LoVo (cell line): ENCODE measurements at regions not wholly inside any gene's neighbourhood (a gene's known extent, or its start where the extent isn't known, plus 50 kb on each side); places are given as distances from the start of the nearest gene placed in this dataset.

ENCODE experiments used
- DNase-seq: peaks from one replicate; pipeline ENCODE4 v3.0.0-alpha.2; 2016; ENCODE audit warnings: low spot score

- no peak for DNase-seq
Observed at GRCh38 chr4:149121023-149121404, 678.8 kb upstream of the NR3C2 start.

GRCh38 chr4:149120331-149121022, 678.3 kb upstream of the NR3C2 start:
- DNase-seq, result no peak

GRCh38 chr4:149116806-149117205, 674.6 kb upstream of the NR3C2 start:
- no peak for DNase-seq

- no peak for DNase-seq
Observed at GRCh38 chr4:149113804-149114430, 671.7 kb upstream of the NR3C2 start.

- no peak for DNase-seq
Observed at GRCh38 chr4:149112109-149112508, 669.9 kb upstream of the NR3C2 start.

GRCh38 chr4:149110481-149110880, 668.3 kb upstream of the NR3C2 start:
- DNase-seq, result no peak

GRCh38 chr4:149108626-149109025, 666.4 kb upstream of the NR3C2 start:
- DNase-seq, result no peak

- DNase-seq, result no peak
Observed at GRCh38 chr4:149102765-149103164, 660.6 kb upstream of the NR3C2 start.

- DNase-seq, result no peak
Observed at GRCh38 chr4:149101649-149102048, 659.4 kb upstream of the NR3C2 start.

GRCh38 chr4:149095811-149096210, 653.6 kb upstream of the NR3C2 start:
- DNase-seq, result no peak

GRCh38 chr4:149095001-149095400, 652.8 kb upstream of the NR3C2 start:
- no peak for DNase-seq

- DNase-seq, result no peak
Observed at GRCh38 chr4:149084144-149084543, 641.9 kb upstream of the NR3C2 start.

GRCh38 chr4:149077181-149077580, 635.0 kb upstream of the NR3C2 start:
- no peak for DNase-seq

- no peak for DNase-seq
Observed at GRCh38 chr4:149076401-149076800, 634.2 kb upstream of the NR3C2 start.

GRCh38 chr4:149072384-149072783, 630.2 kb upstream of the NR3C2 start:
- DNase-seq, result no peak

- no peak for DNase-seq
Observed at GRCh38 chr4:149065753-149066152, 623.5 kb upstream of the NR3C2 start.

- no peak for DNase-seq
Observed at GRCh38 chr4:149062997-149063396, 620.8 kb upstream of the NR3C2 start.

- no peak for DNase-seq
Observed at GRCh38 chr4:149057594-149057993, 615.4 kb upstream of the NR3C2 start.

- DNase-seq, result no peak
Observed at GRCh38 chr4:149056615-149057014, 614.4 kb upstream of the NR3C2 start.

- no peak for DNase-seq
Observed at GRCh38 chr4:149055624-149056023, 613.4 kb upstream of the NR3C2 start.

GRCh38 chr4:149050840-149051239, 608.6 kb upstream of the NR3C2 start:
- no peak for DNase-seq

GRCh38 chr4:149048451-149049143, 606.4 kb upstream of the NR3C2 start:
- DNase-seq, result no peak

- DNase-seq, result no peak
Observed at GRCh38 chr4:149047368-149047767, 605.2 kb upstream of the NR3C2 start.
